ENCODE measurements at regions not wholly inside any gene's neighbourhood (a gene's known extent, or its start where the extent isn't known, plus 50 kb on each side); places are given as distances from the start of the nearest gene placed in this dataset.

GRCh38 chr2:125280265-125280664, 1255.2 kb downstream of the CNTNAP5 start (continued):
- TF ChIP-seq RELB (IDR thresholded peaks at IDR 0.05; ENCODE audit: low read depth) (no peak), NFYB (IDR thresholded peaks at IDR 0.05; ENCODE audit: insufficient read depth, low read depth, low read length) (no peak), IRF3 (IDR thresholded peaks at IDR 0.05) (no peak), HCFC1 (IDR thresholded peaks at IDR 0.05; ENCODE audit: low read length) (no peak), STAT1 (conservative IDR thresholded peaks at IDR 0.05) (no peak), HSF1 (IDR thresholded peaks at IDR 0.05; ENCODE audit: low read depth, low read length) (no peak), REST (IDR thresholded peaks at IDR 0.05; ENCODE audit: low read depth, low read length) (no peak), BCL3 (IDR thresholded peaks at IDR 0.05; ENCODE audit: borderline replicate concordance, insufficient read depth, low read depth, low read length, poor library complexity, severe bottlenecking) (no peak), NRF1 (conservative IDR thresholded peaks at IDR 0.05; ENCODE audit: low read depth, low read length) (no peak), E2F4 (IDR thresholded peaks at IDR 0.05; ENCODE audit: low read depth, low read length) (no peak), EP300 (IDR thresholded peaks at IDR 0.05; ENCODE audit: borderline replicate concordance in 1 of 2, control insufficient read depth in 1 of 2, low read depth in 2 of 2, low read length in 2 of 2) (no peak), ESRRA (IDR thresholded peaks at IDR 0.05; ENCODE audit: low read length) (no peak), RB1 (IDR thresholded peaks at IDR 0.05; ENCODE audit: borderline replicate concordance) (no peak)

Data from GM12878 (cell line).